IPS-11a (cell line): ENCODE measurements at regions not wholly inside any gene's neighbourhood (a gene's known extent, or its start where the extent isn't known, plus 50 kb on each side); places are given as distances from the start of the nearest gene placed in this dataset.
"Not testable (repeated sequence)": the region's sequence is repeated elsewhere in the genome, so short reads cannot be mapped to it uniquely, and the experiment has no call there.

Experiments
- H3K4me3 ChIP-seq: one replicate; pipeline ENCODE4 v1.5.1; 2013; ENCODE audit warnings: low read depth, low read length, control low read depth

DNA sequence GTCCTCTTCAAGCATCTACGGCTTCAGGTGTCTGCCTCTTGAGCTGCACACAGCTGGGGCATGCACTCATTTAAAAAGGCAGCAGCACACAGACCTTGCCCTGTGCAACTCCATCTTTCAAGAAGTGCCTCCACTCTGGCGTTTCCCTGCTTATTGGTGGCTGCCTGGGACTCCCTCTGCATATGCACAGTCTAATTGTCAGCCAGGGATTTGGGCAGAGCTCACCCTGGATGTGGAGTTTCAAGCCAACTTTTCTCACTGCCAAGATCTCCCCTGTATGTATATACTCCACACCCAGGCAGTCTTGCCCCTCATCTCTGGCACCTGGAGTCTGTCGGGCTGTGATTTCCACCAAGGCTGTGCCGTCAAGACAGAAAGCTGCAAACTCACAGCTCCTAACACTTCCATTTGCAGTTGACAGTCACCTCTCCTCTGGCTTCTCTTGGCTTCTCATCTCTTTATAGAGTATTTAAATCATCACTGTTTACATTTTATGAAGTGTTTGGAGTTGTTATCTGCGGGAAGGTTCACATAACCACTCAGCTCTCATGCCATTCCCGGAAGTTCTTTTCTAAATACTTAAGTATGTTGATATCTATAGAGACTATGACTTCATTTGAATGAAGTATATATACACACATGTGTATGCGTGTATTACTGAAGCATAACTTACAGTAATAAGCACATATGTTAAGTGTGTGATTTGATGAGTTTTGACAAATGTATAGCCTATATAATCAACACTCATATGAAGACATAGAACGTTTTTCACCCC lies 128.2 kb downstream of the NPIPB11 start:
- H3K4me3 ChIP-seq, result not testable (repeated sequence)

- not testable (repeated sequence) for H3K4me3 ChIP-seq
These were observed 130.1 kb downstream of the NPIPB11 start for GRCh38 chr16:29276446-29276845.

DNA sequence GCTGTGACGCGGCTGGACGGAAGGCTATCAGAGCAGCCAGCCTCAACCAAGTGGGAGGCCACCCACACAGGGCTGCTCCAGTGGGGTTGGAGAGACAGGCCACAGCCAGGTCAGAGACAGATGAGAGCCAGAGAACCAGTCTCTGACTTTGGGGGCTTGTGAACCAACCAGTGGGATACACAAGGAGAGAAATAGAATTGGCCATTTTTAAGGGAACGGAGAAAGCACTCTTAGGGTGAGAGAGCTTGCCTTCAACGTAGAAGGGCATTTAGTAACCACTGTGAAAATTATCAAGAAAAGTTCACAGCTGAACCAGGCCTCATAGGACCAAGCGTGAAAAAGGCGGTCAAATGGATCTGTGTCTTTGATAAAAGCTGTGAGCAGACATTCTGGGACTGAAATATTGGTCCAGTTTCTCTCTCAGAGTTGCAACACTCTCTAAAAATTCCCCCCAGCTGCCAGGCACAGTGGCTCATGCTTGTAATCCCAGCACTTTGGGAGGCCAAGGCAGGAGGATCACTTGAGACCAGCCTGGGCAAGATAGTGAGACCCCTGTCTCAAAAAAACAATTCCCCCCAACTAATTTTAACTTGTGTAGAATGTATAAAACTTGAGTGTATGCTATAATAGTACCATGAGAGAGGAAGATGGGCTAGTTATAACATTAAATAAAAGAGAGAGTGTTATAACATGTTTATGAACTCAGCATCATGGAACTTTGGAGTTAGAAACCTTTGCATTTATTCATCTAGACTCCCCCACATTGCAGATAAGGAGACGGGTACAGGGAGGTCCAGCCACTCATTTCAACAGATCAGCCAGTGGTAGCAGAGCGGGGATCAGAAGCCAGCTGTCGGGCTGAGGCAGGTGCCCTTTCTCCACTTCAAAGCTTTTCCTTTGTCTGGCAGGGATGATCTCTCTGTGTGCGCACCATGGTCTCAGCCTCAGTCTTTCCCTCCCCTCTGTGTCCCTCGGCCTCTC lies 132.2 kb downstream of the NPIPB11 start:
- not testable (repeated sequence) for H3K4me3 ChIP-seq

DNA sequence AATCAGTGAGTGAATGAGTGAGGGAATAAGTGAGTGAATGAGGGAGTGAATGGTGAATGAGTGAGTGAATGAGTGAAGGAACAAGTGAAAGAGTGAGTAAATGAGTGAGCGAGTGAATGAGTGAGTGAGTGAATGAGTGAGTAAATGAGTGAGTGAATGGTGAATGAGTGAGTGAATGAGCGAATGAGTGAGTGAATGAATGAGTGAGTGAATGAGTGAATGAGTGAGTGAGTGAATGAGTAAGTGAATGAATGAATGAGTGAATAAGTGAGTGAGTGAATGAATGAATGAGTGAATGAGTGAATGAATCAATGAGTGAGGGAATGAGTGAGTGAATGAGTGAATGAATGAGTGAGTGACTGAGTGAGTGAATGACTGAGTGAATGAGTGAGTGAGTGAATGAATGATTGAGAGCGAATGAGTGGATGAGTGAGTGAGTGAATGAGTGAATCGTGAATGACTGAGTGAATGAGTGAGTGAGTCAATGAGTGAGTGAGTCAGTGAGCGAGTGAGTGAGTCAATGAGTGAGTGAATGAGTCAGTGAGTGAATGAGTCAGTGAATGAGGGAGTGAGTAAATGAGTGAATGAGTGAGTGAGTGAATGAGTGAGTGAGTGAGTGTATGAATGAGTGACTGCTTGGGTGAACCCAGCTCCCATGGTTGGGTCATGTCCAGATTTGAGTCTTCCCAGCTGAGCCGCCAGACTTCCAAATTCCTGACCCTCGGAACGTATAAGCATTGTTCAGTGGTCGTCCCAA lies 133.0 kb downstream of the NPIPB11 start:
- not testable (repeated sequence) for H3K4me3 ChIP-seq

- not testable (repeated sequence) for H3K4me3 ChIP-seq
These were observed 134.5 kb downstream of the NPIPB11 start for GRCh38 chr16:29271721-29272675.

- H3K4me3 ChIP-seq, result not testable (repeated sequence)
These were observed 135.6 kb downstream of the NPIPB11 start for GRCh38 chr16:29270923-29271322.

DNA sequence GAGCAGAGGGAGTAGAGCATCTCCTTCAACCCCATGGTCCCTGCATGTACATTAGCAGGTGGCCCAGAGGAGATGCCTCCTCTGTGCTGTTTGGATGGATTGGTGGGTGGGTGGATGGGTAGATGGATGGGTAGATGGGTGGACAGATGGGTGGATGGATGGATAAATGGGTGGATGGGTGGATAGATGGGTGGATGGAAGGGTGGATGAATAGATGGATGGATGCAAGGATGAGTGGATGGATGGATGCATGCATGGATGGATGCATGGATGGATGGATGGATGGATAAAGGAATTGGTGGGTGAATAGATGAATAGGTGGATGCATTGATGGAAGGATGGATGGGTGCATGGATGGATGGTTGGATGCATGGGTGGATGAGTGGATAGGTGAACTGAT lies 136.5 kb downstream of the NPIPB11 start:
- H3K4me3 ChIP-seq, result not testable (repeated sequence)

DNA sequence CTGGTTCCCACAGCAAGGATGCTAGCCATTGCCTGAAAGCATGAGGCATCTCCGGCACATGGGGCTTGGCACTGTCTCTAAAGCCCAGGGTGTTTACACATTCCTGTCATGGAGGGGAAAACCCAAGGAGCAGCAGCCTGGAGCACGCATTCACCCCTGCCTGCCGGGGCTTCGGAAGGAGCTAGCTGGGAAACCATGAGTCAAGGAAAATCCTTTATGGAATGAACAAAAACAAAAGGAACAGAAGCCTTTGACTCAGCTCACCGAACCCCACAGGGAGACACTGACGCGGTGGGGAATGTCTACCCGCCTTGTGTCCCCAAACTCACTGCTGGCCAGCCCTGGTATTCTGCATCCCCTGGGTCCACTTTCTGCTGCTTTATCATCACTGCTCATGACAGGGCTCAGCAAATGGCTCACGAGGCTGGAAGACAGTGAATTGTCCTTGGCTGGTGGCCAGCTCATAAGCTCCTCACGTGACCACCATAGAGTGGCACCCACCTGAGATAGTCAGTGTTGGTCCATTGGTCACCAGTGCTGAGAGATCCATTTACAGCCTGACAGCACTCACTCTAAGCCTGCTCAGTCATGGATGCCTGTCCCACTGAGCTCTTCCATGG lies 137.2 kb downstream of the NPIPB11 start:
- not testable (repeated sequence) for H3K4me3 ChIP-seq

DNA sequence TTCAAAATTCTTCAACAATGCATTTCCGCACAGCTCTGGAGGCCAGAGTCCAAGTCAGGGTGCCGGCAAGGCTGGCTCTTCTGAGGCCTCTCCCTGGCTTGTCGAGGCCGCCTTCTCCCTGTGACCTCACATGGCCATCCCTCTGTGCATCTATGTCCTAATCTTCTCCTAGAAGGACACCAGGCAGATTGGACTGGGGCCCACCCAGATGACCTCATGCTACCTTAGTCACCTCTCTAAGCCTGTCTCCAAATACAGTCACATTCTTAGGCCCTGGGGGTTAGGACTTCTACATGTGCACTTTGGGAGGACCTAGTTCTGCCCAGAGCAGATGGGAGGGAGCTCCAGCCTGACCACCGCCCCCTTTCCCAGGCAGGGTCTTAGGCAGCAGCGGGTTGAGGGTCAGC lies 137.7 kb downstream of the NPIPB11 start:
- not testable (repeated sequence) for H3K4me3 ChIP-seq

GRCh38 chr16:29268348-29268747 lies 138.2 kb downstream of the NPIPB11 start:
- not testable (repeated sequence) for H3K4me3 ChIP-seq

DNA sequence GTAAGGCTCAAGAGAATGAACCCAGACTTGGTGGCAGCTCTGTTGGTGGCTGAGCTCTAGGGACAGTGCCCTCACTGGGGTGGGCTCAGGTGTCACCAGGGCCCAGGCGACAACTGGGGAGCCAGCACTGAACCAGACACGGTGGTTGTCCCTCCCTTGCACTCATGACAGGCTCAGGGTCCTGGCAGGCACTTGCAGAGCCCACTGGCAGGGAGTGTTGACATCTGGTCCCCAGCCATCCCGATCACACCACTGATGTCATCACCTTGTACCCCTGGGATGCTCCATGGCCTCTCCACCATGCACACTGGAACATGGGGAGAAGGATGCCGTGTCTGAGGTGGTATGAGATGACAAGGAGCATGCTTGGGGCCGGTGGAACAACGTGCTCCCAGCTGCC lies 138.6 kb downstream of the NPIPB11 start:
- H3K4me3 ChIP-seq, result not testable (repeated sequence)

- not testable (repeated sequence) for H3K4me3 ChIP-seq
These were observed 139.4 kb downstream of the NPIPB11 start for GRCh38 chr16:29267055-29267619.

DNA sequence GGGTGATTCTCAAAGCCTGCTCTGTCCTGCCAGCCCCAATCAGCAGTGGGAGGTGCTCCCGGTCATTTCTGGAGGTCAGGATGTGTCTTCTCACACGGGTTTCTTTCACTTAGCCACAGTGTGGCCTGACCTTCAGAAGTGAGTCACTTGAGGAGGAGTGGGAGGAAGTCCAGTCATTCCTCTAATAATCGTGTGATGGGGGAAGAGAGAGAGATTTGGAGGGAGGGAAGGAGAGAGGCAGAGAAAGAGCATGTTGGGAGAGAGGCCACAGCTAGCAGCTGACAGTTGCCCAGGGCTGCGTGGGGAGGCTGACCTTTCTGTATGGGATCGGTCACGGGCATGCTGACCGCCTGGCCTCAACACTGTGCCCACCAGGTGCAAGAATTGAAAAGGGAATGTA lies 139.9 kb downstream of the NPIPB11 start:
- not testable (repeated sequence) for H3K4me3 ChIP-seq

GRCh38 chr16:29265255-29265853 lies 141.2 kb downstream of the NPIPB11 start:
- not testable (repeated sequence) for H3K4me3 ChIP-seq

DNA sequence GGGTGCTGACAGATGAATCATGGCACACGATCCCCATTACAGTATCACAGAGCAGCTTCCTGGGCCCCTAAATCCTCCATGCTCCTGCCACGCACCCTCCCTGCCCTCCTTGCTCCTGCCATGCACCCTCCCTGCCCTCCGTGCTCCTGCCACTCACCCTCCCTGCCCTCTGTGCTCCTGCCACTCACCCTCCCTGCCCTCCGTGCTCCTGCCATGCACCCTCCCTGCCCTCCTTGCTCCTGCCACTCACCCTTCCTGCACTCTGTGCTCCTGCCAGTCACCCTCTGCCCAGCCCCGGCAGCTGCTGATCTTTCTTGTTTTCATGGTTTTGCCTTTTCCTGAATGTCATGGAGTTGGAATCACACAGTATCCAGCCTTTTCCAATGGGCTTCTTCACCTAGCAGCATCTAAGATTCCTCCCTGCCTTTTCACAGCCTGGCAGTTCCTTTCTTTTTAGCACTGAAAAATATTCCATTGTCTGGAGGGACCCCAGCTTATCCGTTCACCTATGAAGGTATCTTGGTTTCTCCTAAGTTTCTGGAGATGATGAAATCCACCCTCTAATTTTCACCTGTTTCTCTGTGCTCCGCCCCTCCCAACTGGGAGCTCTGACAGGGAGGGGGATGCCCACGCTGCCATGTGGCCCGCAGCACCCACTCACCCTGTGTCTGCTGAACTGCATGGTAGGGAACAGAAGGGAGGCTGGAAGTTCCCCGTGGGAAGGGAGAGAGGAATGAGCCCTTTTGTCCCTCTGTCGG lies 142.3 kb downstream of the NPIPB11 start:
- not testable (repeated sequence) for H3K4me3 ChIP-seq

- H3K4me3 ChIP-seq, result not testable (repeated sequence)
These were observed 143.8 kb downstream of the NPIPB11 start for GRCh38 chr16:29262725-29263124.

DNA sequence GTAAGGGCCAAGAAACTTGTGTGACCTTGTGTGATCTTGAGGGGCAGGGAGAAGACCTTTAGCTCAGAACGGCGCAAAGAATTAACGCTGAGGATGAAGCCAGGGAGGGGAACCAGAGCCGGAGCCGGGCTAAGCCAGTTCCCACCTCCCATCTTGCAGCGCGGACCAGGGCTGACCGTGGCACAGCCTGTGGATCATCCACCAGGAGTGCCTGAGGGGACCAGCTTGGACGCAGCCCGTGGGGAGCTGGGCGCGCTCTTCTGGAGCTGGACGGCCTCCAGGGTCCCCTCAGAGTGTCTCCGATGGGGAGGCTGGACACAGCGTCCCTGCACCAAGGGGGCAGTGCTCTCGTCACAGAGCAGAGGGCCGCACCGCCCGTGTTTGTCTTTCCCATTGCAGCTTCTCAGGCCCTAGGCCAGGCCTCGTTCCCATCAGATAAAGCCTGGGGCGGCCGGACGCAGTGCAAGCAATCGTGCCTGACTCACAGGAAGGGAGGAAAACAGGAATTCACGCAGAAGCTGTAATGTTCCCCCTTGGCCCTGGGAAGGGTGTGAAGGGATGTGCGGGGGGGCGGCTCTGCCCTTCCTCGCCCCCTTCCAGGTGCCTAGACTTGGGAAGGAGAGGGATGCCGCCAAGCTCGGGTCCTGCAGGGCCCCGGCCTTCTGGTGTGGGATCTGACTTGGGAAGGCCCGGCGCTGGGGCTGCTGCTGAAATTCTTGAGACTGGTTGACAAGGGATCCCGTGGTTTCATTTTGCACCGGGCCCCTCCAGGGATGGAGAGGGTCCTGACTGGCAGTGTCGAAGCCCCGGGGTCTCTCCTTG lies 144.9 kb downstream of the NPIPB11 start:
- H3K4me3 ChIP-seq, result not testable (repeated sequence)
